Hepatocyte (in vitro differentiated cells): ENCODE measurements at regions not wholly inside any gene's neighbourhood (a gene's known extent, or its start where the extent isn't known, plus 50 kb on each side); places are given as distances from the start of the nearest gene placed in this dataset.

Experiments
- DNase-seq: peaks from one replicate; pipeline ENCODE4 v3.0.0-alpha.2; 2016; ENCODE audit warnings: low spot score
- H2AFZ ChIP-seq: fragments of 200-600 bp; sonication (generic); 2 replicates; pipeline ENCODE4 v1.6.0; 2016; ENCODE audit warnings: antibody characterized with exemption, mild to moderate bottlenecking
- H3K27ac ChIP-seq: fragments of 200-600 bp; sonication (generic); 2 replicates; pipeline ENCODE4 v1.5.1; 2016; ENCODE audit warnings: mild to moderate bottlenecking
- H3K27me3 ChIP-seq: fragments of 200-600 bp; sonication (generic); 2 replicates; pipeline ENCODE4 v1.6.1; 2016
- H3K36me3 ChIP-seq: fragments of 200-600 bp; sonication (generic); replicated peaks from 2 replicates; pipeline ENCODE4 v1.5.1; 2016; ENCODE audit warnings: low read depth; ENCODE audit not compliant: insufficient read depth
- H3K4me1 ChIP-seq: fragments of 200-600 bp; sonication (generic); 2 replicates; pipeline ENCODE4 v1.5.1; 2016; ENCODE audit warnings: mild to moderate bottlenecking, moderate library complexity; ENCODE audit not compliant: insufficient read depth
- H3K4me2 ChIP-seq: fragments of 200-600 bp; sonication (generic); 2 replicates; pipeline ENCODE4 v1.6.0; 2016
- H3K4me3 ChIP-seq: fragments of 200-600 bp; sonication (generic); 2 replicates; pipeline ENCODE4 v1.5.1; 2016; ENCODE audit warnings: mild to moderate bottlenecking
- H3K79me2 ChIP-seq: fragments of 200-600 bp; sonication (generic); 2 replicates; pipeline ENCODE4 v1.6.0; 2017; ENCODE audit warnings: mild to moderate bottlenecking
- H3K9me2 ChIP-seq: fragments of 200-600 bp; sonication (generic); replicated peaks from 2 replicates; pipeline ENCODE4 v1.6.0; 2017; ENCODE audit warnings: mild to moderate bottlenecking; ENCODE audit not compliant: insufficient read depth
- H3K9me3 ChIP-seq: fragments of 200-600 bp; sonication (generic); 2 replicates; pipeline ENCODE4 v1.5.1; 2016; ENCODE audit warnings: low read depth, mild to moderate bottlenecking
- H4K20me1 ChIP-seq: fragments of 200-600 bp; sonication (generic); 2 replicates; pipeline ENCODE4 v1.6.0; 2016; ENCODE audit warnings: mild to moderate bottlenecking; ENCODE audit not compliant: insufficient read depth, poor library complexity, severe bottlenecking
- CTCF ChIP-seq: fragments of 200-600 bp; sonication (generic); IDR thresholded peaks from 2 replicates; pipeline ENCODE4 v1.5.1; 2016; ENCODE audit warnings: antibody characterized with exemption, mild to moderate bottlenecking; ENCODE audit not compliant: poor library complexity
- EZH2 ChIP-seq: fragments of 200-600 bp; sonication (generic); IDR thresholded peaks from 2 replicates; pipeline ENCODE4 v1.6.1; 2016; ENCODE audit warnings: antibody characterized with exemption, mild to moderate bottlenecking, borderline replicate concordance
- EZH2phosphoT487 ChIP-seq: fragments of 200-600 bp; sonication (generic); IDR thresholded peaks from one replicate; pipeline ENCODE4 v1.6.1; 2018; ENCODE audit warnings: antibody characterized with exemption, mild to moderate bottlenecking, low read depth, moderate library complexity; ENCODE audit not compliant: unreplicated experiment, severe bottlenecking
- WGBS: methylation state at CpG from one replicate; pipeline ENCODE4 v1.1.6; 2016; ENCODE audit warnings: low lambda C conversion rate; ENCODE audit errors: missing lambda C conversion rate; 5-methylcytosine and 5-hydroxymethylcytosine counted together

- Histone ChIP-seq H3K9me3 (no peaks in the 10 kb centered on the region), H3K4me2 (no peak overlapping the region), H3K27ac (no peak overlapping the region), H3K4me1 (no peaks in the 10 kb centered on the region), H3K4me3 (no peak overlapping the region), H3K36me3 (no peaks in the 10 kb centered on the region), H2AFZ (no peak overlapping the region), H3K9me2 (no peaks in the 10 kb centered on the region), H4K20me1 (no peaks in the 10 kb centered on the region), H3K79me2 (no peaks in the 10 kb centered on the region), H3K27me3 (no peaks in the 10 kb centered on the region)
- peak; percentile 60 for DNase-seq
- WGBS, result 62% methylated on average over 4 of the region's 4 CpGs
- TF ChIP-seq CTCF (peak; percentile 67), EZH2 (no peak)
Measured at GRCh38 chr3:148379763-148380382, 317.8 kb upstream of the AGTR1 start.

GRCh38 chr3:148381051-148381450, 316.7 kb upstream of the AGTR1 start:
- H3K4me3 ChIP-seq, result no peak overlapping the region
- 89% methylated on average over 6 of the region's 6 CpGs for WGBS
- no peaks in the 10 kb centered on the region for H3K36me3 ChIP-seq
- H3K27me3 ChIP-seq, result no peaks in the 10 kb centered on the region
- H3K4me1 ChIP-seq, result no peaks in the 10 kb centered on the region
- TF ChIP-seq CTCF (no peak), EZH2phosphoT487 (no peak), EZH2 (no peak)
- H2AFZ ChIP-seq, result no peak overlapping the region
- no peaks in the 10 kb centered on the region for H4K20me1 ChIP-seq
- H3K9me2 ChIP-seq, result no peaks in the 10 kb centered on the region
- no peak overlapping the region for H3K4me2 ChIP-seq
- no peaks in the 10 kb centered on the region for H3K79me2 ChIP-seq
- no peak for DNase-seq
- H3K27ac ChIP-seq, result no peak overlapping the region
- H3K9me3 ChIP-seq, result no peaks in the 10 kb centered on the region

GRCh38 chr3:148389916-148390315, 307.8 kb upstream of the AGTR1 start:
- TF ChIP-seq EZH2, result no peak
- TF ChIP-seq CTCF, result no peak
- TF ChIP-seq EZH2phosphoT487, result no peak
- H3K27me3 ChIP-seq, result no peaks in the 10 kb centered on the region
- H3K9me2 ChIP-seq, result no peaks in the 10 kb centered on the region
- no peak overlapping the region for H3K4me2 ChIP-seq
- no peaks in the 10 kb centered on the region for H4K20me1 ChIP-seq
- WGBS, result 84% methylated on average over 4 of the region's 4 CpGs
- no peak overlapping the region for H2AFZ ChIP-seq
- H3K36me3 ChIP-seq, result no peaks in the 10 kb centered on the region
- no peaks in the 10 kb centered on the region for H3K9me3 ChIP-seq
- H3K4me3 ChIP-seq, result no peak overlapping the region
- H3K4me1 ChIP-seq, result no peaks in the 10 kb centered on the region
- no peak overlapping the region for H3K27ac ChIP-seq
- H3K79me2 ChIP-seq, result no peaks in the 10 kb centered on the region
- DNase-seq, result no peak

GRCh38 chr3:148395821-148396220, 301.9 kb upstream of the AGTR1 start:
- no peak for DNase-seq
- no peak for TF ChIP-seq EZH2
- no peaks in the 10 kb centered on the region for H4K20me1 ChIP-seq
- no peak overlapping the region for H3K4me3 ChIP-seq
- H3K27me3 ChIP-seq, result no peaks in the 10 kb centered on the region
- H3K9me2 ChIP-seq, result no peaks in the 10 kb centered on the region
- no peak overlapping the region for H3K27ac ChIP-seq
- H2AFZ ChIP-seq, result no peak overlapping the region
- H3K79me2 ChIP-seq, result no peaks in the 10 kb centered on the region
- H3K36me3 ChIP-seq, result no peaks in the 10 kb centered on the region
- no peaks in the 10 kb centered on the region for H3K4me1 ChIP-seq
- H3K9me3 ChIP-seq, result no peaks in the 10 kb centered on the region
- H3K4me2 ChIP-seq, result no peak overlapping the region
